Memory B cell (primary cell): ENCODE measurements at regions not wholly inside any gene's neighbourhood (a gene's known extent, or its start where the extent isn't known, plus 50 kb on each side); places are given as distances from the start of the nearest gene placed in this dataset.

Source experiments
- ATAC-seq: fragments of 150-1000 bp; cut with Tn5 transposase; 2 replicates; pipeline ENCODE4 v1.10.0; 2021; ENCODE audit warnings: low read depth, mild to moderate bottlenecking, moderate library complexity
- DNase-seq, 2 donors: peaks; one replicate each; pipeline ENCODE4 v3.0.0; 2022; ENCODE audit warnings: low spot score in 2 of 2
- H3K27ac Mint-ChIP-seq: one replicate; pipeline ENCODE4 v1.8.0; 2022; ENCODE audit warnings: mild to moderate bottlenecking, moderate library complexity, mixed read lengths
- H3K27me3 Mint-ChIP-seq: one replicate; pipeline ENCODE4 v1.8.0; 2022; ENCODE audit warnings: mixed read lengths
- H3K36me3 Mint-ChIP-seq: one replicate; pipeline ENCODE4 v1.8.0; 2022; ENCODE audit warnings: mild to moderate bottlenecking, mixed read lengths
- H3K4me1 Mint-ChIP-seq: one replicate; pipeline ENCODE4 v1.8.0; 2022; ENCODE audit warnings: mixed read lengths
- H3K4me3 Mint-ChIP-seq: one replicate; pipeline ENCODE4 v1.8.0; 2022; ENCODE audit warnings: mild to moderate bottlenecking, moderate library complexity, mixed read lengths
- H3K9me3 Mint-ChIP-seq: one replicate; pipeline ENCODE4 v1.8.0; 2022; ENCODE audit warnings: mixed read lengths

- Mint-ChIP-seq H3K27ac (no peak overlapping the region), H3K4me1 (no peaks in the 10 kb centered on the region), H3K27me3 (peaks cover 3% of the 10 kb centered on the region), H3K4me3 (no peak overlapping the region), H3K9me3 (peaks cover 11% of the 10 kb centered on the region), H3K36me3 (no peaks in the 10 kb centered on the region)
- ATAC-seq, result no peak
- no peak for DNase-seq
Measured at GRCh38 chr9:118262191-118262590, 558.0 kb downstream of the TLR4 start.

DNA sequence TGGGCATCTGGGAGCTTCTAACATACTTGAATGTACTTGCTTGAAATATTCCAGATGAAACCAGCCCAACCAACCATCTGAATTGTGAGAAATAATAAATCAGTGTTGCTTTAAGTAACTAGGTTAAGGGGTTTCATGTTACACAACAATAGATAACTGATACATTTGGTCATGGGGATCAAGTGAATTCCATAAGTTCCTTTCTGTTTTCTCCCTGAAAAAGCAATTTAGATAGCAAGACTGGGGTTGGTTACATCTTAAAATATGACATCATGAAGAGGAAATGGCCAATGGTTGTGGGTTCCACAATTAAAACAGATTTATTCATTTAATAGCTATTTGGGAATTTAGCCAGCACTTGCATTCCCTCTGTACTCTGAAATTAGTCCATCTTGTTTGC, 559.7 kb downstream of the TLR4 start:
- H3K27ac Mint-ChIP-seq, result no peak overlapping the region
- no peak overlapping the region for H3K4me3 Mint-ChIP-seq
- H3K9me3 Mint-ChIP-seq, result peaks cover 9% of the 10 kb centered on the region
- no peaks in the 10 kb centered on the region for H3K36me3 Mint-ChIP-seq
- peaks cover 3% of the 10 kb centered on the region for H3K27me3 Mint-ChIP-seq
- DNase-seq, result no peak
- no peak for ATAC-seq
- H3K4me1 Mint-ChIP-seq, result no peaks in the 10 kb centered on the region

DNA sequence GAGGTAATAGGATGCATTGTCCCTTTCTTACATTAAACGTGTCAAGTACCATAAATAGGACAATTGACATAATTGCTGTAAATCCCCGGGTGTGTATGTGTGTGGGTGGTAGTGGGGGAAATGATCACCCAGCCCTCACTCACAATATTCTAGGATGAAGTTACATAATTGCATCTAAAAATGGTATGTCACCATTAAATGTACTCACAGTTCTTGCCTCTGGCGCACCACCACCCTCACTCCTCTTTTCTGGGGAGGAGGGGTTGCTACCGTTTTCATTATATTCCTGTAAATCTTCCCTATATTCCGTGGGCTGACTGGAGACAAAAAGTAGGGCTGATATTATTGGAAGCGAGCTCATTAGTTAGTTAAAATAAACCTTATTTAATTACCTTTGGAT, 563.8 kb downstream of the TLR4 start:
- Mint-ChIP-seq H3K4me3 (no peak overlapping the region), H3K9me3 (no peaks in the 10 kb centered on the region), H3K36me3 (no peaks in the 10 kb centered on the region), H3K4me1 (no peaks in the 10 kb centered on the region), H3K27ac (no peak overlapping the region), H3K27me3 (peaks cover 4% of the 10 kb centered on the region)
- DNase-seq, result no peak
- no peak for ATAC-seq

DNA sequence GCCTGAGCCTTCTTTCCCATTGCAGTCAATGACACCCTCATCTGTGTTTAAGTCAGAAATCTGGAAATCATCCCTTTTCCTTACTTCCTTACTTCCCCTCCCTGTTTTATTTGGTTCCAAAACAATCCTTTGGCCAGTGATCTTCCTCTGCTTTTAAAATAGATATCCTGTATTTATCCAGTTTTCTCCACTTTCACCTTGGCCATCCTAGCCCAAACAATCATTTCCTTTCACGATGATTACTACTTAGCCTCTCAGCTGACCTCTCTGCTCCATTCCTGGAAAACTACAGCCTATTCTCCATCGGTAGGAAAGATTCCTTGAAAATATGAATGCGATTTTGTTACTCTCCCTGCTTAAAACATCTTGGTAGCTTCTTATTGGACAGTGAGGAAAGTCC, 565.4 kb downstream of the TLR4 start:
- Mint-ChIP-seq H3K9me3 (no peaks in the 10 kb centered on the region), H3K4me1 (no peaks in the 10 kb centered on the region), H3K27me3 (peaks cover 2% of the 10 kb centered on the region), H3K36me3 (no peaks in the 10 kb centered on the region), H3K27ac (no peak overlapping the region), H3K4me3 (no peak overlapping the region)
- ATAC-seq (no peak), DNase-seq (no peak)

GRCh38 chr9:118271331-118271730, 567.1 kb downstream of the TLR4 start:
- no peaks in the 10 kb centered on the region for H3K4me1 Mint-ChIP-seq
- H3K9me3 Mint-ChIP-seq, result no peaks in the 10 kb centered on the region
- H3K27ac Mint-ChIP-seq, result no peak overlapping the region
- ATAC-seq, result no peak
- peaks cover 3% of the 10 kb centered on the region for H3K27me3 Mint-ChIP-seq
- no peak overlapping the region for H3K4me3 Mint-ChIP-seq
- DNase-seq, result no peak
- H3K36me3 Mint-ChIP-seq, result no peaks in the 10 kb centered on the region

GRCh38 chr9:118271936-118272335, 567.7 kb downstream of the TLR4 start:
- Mint-ChIP-seq H3K27ac (no peak overlapping the region), H3K27me3 (peaks cover 3% of the 10 kb centered on the region), H3K9me3 (no peaks in the 10 kb centered on the region), H3K4me3 (no peak overlapping the region), H3K4me1 (no peaks in the 10 kb centered on the region), H3K36me3 (no peaks in the 10 kb centered on the region)
- DNase-seq (no peak), ATAC-seq (no peak)

DNA sequence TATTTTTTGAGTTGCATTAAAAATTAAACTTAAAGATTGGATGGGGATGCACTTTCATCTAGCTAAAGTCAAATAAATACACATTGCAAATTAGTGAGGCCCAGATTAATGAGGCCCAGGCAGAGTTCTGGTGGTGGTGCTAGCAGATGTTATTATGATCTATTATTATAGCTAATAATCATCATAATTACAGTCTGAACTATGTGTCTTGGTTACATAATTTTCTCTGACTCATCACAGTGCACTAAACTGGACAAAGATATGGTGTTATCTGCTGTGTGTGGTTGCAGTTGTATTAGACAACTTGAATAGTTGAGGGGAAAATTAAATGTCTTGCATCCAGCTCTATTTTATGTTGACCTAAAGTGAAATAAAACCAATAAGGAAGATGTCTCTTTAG, 568.8 kb downstream of the TLR4 start:
- no peak overlapping the region for H3K27ac Mint-ChIP-seq
- H3K27me3 Mint-ChIP-seq, result peaks cover 6% of the 10 kb centered on the region
- no peaks in the 10 kb centered on the region for H3K9me3 Mint-ChIP-seq
- no peak for DNase-seq
- ATAC-seq, result no peak
- H3K4me3 Mint-ChIP-seq, result no peak overlapping the region
- no peaks in the 10 kb centered on the region for H3K36me3 Mint-ChIP-seq
- H3K4me1 Mint-ChIP-seq, result no peaks in the 10 kb centered on the region

- ATAC-seq (no peak), DNase-seq (no peak)
- Mint-ChIP-seq H3K36me3 (no peaks in the 10 kb centered on the region), H3K27ac (no peak overlapping the region), H3K9me3 (no peaks in the 10 kb centered on the region), H3K4me1 (no peaks in the 10 kb centered on the region), H3K4me3 (no peak overlapping the region), H3K27me3 (peaks cover 7% of the 10 kb centered on the region)
Measured at GRCh38 chr9:118276784-118277183, 572.6 kb downstream of the TLR4 start.

DNA sequence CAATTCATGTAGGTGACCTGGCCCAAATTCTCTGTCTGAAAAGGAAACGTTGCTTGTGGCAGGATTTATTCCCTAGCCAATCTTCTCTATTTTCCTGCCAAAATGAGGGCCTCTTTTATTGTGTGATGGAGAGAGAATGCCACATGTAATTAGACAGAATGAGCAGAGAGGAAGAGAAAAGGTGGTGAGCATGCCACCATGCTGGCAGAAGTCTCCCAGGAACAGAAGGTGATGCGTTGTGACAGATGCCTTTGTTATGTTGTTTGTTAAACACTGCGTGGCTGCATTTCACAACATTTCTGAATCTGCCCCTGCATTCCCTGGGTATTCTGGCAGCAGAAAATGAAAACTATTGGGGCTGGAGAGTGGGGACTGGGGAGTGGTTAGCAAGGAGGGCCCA, 577.6 kb downstream of the TLR4 start:
- Mint-ChIP-seq H3K27ac (no peak overlapping the region), H3K4me3 (no peak overlapping the region), H3K9me3 (peaks cover 2% of the 10 kb centered on the region), H3K27me3 (peaks cover 6% of the 10 kb centered on the region), H3K36me3 (no peaks in the 10 kb centered on the region), H3K4me1 (no peaks in the 10 kb centered on the region)
- DNase-seq, result no peak
- ATAC-seq, result no peak

DNA sequence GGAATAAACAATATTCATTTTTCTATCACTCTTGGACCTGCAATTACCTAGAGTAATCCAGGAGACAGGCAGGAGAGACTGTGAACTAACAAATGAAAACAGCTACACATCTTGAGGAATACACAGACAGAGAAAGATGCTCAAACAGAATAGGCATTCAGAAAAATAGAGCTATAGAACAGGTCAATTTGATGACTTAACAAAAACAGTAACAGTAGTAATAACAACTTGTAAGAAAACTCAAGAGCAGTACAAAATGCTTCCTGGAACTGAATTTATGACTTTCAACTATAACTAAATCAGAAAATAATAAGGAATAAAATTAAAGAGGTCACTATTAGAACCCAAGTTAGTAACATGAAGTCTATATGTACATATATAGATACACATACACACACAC, 579.3 kb downstream of the TLR4 start:
- Mint-ChIP-seq H3K36me3 (no peaks in the 10 kb centered on the region), H3K27ac (no peak overlapping the region), H3K9me3 (peaks cover 2% of the 10 kb centered on the region), H3K4me1 (peaks cover under 1% of the 10 kb centered on the region), H3K4me3 (no peak overlapping the region), H3K27me3 (peaks cover 1% of the 10 kb centered on the region)
- DNase-seq (no peak), ATAC-seq (no peak)

- H3K9me3 Mint-ChIP-seq, result peaks cover 5% of the 10 kb centered on the region
- no peak for ATAC-seq
- no peak overlapping the region for H3K4me3 Mint-ChIP-seq
- no peaks in the 10 kb centered on the region for H3K27me3 Mint-ChIP-seq
- H3K36me3 Mint-ChIP-seq, result no peaks in the 10 kb centered on the region
- no peak for DNase-seq
- no peak overlapping the region for H3K27ac Mint-ChIP-seq
- peaks cover 3% of the 10 kb centered on the region for H3K4me1 Mint-ChIP-seq
Measured at GRCh38 chr9:118290116-118290515, 585.9 kb downstream of the TLR4 start.

GRCh38 chr9:118295413-118295812, 591.2 kb downstream of the TLR4 start:
- Mint-ChIP-seq H3K27ac (no peak overlapping the region), H3K36me3 (no peaks in the 10 kb centered on the region), H3K4me3 (no peak overlapping the region), H3K9me3 (peaks cover 2% of the 10 kb centered on the region), H3K4me1 (no peaks in the 10 kb centered on the region), H3K27me3 (peaks cover 1% of the 10 kb centered on the region)
- no peak for DNase-seq
- ATAC-seq, result no peak

DNA sequence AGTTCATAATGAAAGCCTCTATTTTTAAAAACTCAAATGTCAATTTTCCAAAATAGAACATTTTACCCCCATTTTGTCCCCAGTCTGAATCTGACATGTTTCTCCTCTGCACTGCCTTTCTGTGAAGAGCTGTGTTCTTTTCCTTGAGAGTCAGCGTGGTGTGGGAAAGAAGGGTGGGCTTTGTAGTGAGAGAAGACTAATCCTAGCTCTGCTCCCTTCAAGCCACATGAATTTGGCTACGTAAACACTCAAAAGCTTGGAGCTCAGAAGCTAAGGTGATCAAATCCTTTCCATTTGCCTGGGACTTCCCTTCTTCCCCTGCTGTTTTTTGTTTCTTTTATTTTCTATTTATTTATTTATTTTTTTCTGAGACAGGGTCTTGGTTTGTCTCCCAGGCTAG, 598.5 kb downstream of the TLR4 start:
- no peaks in the 10 kb centered on the region for H3K36me3 Mint-ChIP-seq
- peaks cover 1% of the 10 kb centered on the region for H3K27me3 Mint-ChIP-seq
- no peak overlapping the region for H3K27ac Mint-ChIP-seq
- H3K4me1 Mint-ChIP-seq, result no peaks in the 10 kb centered on the region
- no peaks in the 10 kb centered on the region for H3K9me3 Mint-ChIP-seq
- no peak for DNase-seq
- no peak overlapping the region for H3K4me3 Mint-ChIP-seq
- ATAC-seq, result no peak

- no peaks in the 10 kb centered on the region for H3K4me1 Mint-ChIP-seq
- DNase-seq (no peak), ATAC-seq (no peak)
- H3K27me3 Mint-ChIP-seq, result peaks cover 1% of the 10 kb centered on the region
- H3K27ac Mint-ChIP-seq, result no peak overlapping the region
- H3K36me3 Mint-ChIP-seq, result no peaks in the 10 kb centered on the region
- H3K9me3 Mint-ChIP-seq, result no peaks in the 10 kb centered on the region
- no peak overlapping the region for H3K4me3 Mint-ChIP-seq
Measured at GRCh38 chr9:118303216-118303615, 599.0 kb downstream of the TLR4 start.

DNA sequence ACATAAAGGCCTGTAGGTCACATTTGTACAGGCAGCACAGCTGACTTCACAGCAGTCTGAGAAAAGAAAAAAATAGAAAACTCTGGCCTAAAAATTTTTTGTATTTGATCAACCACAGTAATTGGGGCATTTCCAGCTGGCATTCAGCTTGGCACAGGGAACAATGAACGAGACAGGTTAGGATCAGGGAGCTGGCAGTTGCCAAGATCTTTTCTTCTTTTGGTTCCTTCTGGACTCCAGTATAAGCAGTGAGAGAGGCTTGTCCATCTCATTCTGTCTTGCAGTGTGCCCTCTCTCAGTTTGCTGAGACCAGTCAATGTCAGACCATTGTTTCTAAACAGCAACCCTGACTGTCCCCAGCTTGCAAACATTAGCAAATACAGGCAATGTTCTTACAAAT, 601.1 kb downstream of the TLR4 start:
- H3K27me3 Mint-ChIP-seq, result no peaks in the 10 kb centered on the region
- H3K4me3 Mint-ChIP-seq, result no peak overlapping the region
- DNase-seq (no peak), ATAC-seq (no peak)
- no peaks in the 10 kb centered on the region for H3K36me3 Mint-ChIP-seq
- no peak overlapping the region for H3K27ac Mint-ChIP-seq
- H3K4me1 Mint-ChIP-seq, result no peaks in the 10 kb centered on the region
- peaks cover 2% of the 10 kb centered on the region for H3K9me3 Mint-ChIP-seq

DNA sequence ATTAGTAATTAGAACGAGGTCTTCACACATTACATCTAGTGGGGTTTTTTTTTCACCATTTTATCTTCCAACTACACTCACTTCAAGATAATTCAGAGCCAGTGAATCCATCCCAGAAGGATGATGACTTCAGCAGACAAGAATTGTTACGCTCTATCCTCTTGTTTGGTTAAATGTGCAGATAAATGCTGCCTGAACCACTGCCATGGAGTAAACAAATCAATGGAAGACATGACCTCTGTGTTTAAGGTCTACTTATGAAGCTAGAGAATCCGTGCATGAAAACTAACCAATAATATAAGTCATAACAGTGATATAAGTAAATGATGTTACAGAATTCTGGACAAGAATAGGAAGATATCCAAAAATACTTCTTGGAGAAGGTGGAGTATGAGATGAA, 602.6 kb downstream of the TLR4 start:
- H3K4me1 Mint-ChIP-seq, result no peaks in the 10 kb centered on the region
- no peak for DNase-seq
- ATAC-seq, result no peak
- no peaks in the 10 kb centered on the region for H3K27me3 Mint-ChIP-seq
- no peak overlapping the region for H3K4me3 Mint-ChIP-seq
- H3K27ac Mint-ChIP-seq, result no peak overlapping the region
- H3K36me3 Mint-ChIP-seq, result no peaks in the 10 kb centered on the region
- H3K9me3 Mint-ChIP-seq, result peaks cover 2% of the 10 kb centered on the region
